A673 (cell line): ENCODE measurements at regions not wholly inside any gene's neighbourhood (a gene's known extent, or its start where the extent isn't known, plus 50 kb on each side); places are given as distances from the start of the nearest gene placed in this dataset.

Source experiments
- CTCF ChIP-seq: fragments of 300-800, 200-600 bp; sonication (generic); conservative IDR thresholded peaks from 2 replicates; pipeline ENCODE4 v1.5.1; 2017; ENCODE audit warnings: low read depth, mild to moderate bottlenecking, antibody characterized with exemption, low read length, moderate library complexity, mixed read lengths
- EZH2 ChIP-seq: fragments of 200-600 bp; sonication (generic); IDR thresholded peaks from 2 replicates; pipeline ENCODE4 v1.6.1; 2017; ENCODE audit warnings: borderline replicate concordance, low read depth, mild to moderate bottlenecking, mixed read lengths, antibody characterized with exemption, low read length; ENCODE audit not compliant: poor library complexity, severe bottlenecking

- no peak for TF ChIP-seq CTCF
- no peak for TF ChIP-seq EZH2
Measured at GRCh38 chr16:65760874-65761273, 605.6 kb upstream of the CDH5 start.
